PC-9 (cell line): ENCODE measurements at regions not wholly inside any gene's neighbourhood (a gene's known extent, or its start where the extent isn't known, plus 50 kb on each side); places are given as distances from the start of the nearest gene placed in this dataset.

ENCODE experiments used
- BruUV-seq: library from RNA; stranded (reverse); fragments of 400-500 nt; replicated peaks from 2 replicates; lab custom pipeline; 2021; lab: Mats Ljungman, UMichigan
- CTCF ChIA-PET: fragments of 300-600 bp; sonication (Branson Sonifier 250); formaldehyde crosslinking; loops from one replicate; lab custom pipeline; 2022; ENCODE audit warnings: antibody characterized with exemption; lab: Charles Lee
- POLR2A ChIA-PET: fragments of 300-600 bp; sonication (Branson Sonifier 250); formaldehyde crosslinking; loops from one replicate; lab custom pipeline; 2022; ENCODE audit warnings: antibody characterized with exemption; ENCODE audit not compliant: unreplicated experiment; lab: Charles Lee
- DNase-seq, 2 experiments: peaks; one replicate each; pipeline versions ENCODE4 v3.0.0 to v3.0.0-alpha.2; 2015 to 2022; ENCODE audit warnings: mixed read lengths in 1 of 2
- H2AFZ ChIP-seq: fragments of 200-600 bp; sonication (generic); 2 replicates; pipeline ENCODE4 v1.8.1; 2017; ENCODE audit warnings: antibody characterized with exemption
- H3F3A ChIP-seq: fragments of 200-600 bp; sonication (generic); 2 replicates; pipeline ENCODE4 v1.8.1; 2017; ENCODE audit warnings: antibody characterized with exemption, mild to moderate bottlenecking, low read depth; ENCODE audit not compliant: insufficient read depth
- H3K27ac ChIP-seq: fragments of 200-600 bp; sonication (generic); 2 replicates; pipeline ENCODE4 v1.6.1; 2016; ENCODE audit warnings: mixed run types
- H3K27me3 ChIP-seq: fragments of 200-600 bp; sonication (generic); 2 replicates; pipeline ENCODE4 v1.6.1; 2016; ENCODE audit warnings: low read depth, mixed run types; ENCODE audit not compliant: insufficient read depth
- H3K36me3 ChIP-seq: fragments of 200-600 bp; sonication (generic); 2 replicates; pipeline ENCODE4 v1.6.1; 2016; ENCODE audit warnings: low read depth, mixed run types
- H3K4me1 ChIP-seq: fragments of 200-600 bp; sonication (generic); replicated peaks from 2 replicates; pipeline ENCODE4 v1.6.1; 2016; ENCODE audit warnings: mixed run types; ENCODE audit not compliant: insufficient read depth
- H3K4me2 ChIP-seq: fragments of 200-600 bp; sonication (generic); 2 replicates; pipeline ENCODE4 v1.6.1; 2017; ENCODE audit warnings: mixed run types
- H3K4me3 ChIP-seq: fragments of 200-600 bp; sonication (generic); 2 replicates; pipeline ENCODE4 v1.6.1; 2016; ENCODE audit warnings: mixed run types
- H3K79me2 ChIP-seq: fragments of 200-600 bp; sonication (generic); 2 replicates; pipeline ENCODE4 v1.6.1; 2017; ENCODE audit warnings: low read depth, mixed run types
- H3K9me2 ChIP-seq: fragments of 200-600 bp; sonication (generic); 2 replicates; pipeline ENCODE4 v1.8.1; 2017; ENCODE audit warnings: mild to moderate bottlenecking; ENCODE audit not compliant: insufficient read depth
- H3K9me3 ChIP-seq: fragments of 200-600 bp; sonication (generic); 2 replicates; pipeline ENCODE4 v1.8.1; 2016; ENCODE audit warnings: low read depth; ENCODE audit not compliant: insufficient read depth
- H4K20me1 ChIP-seq: fragments of 200-600 bp; sonication (generic); 2 replicates; pipeline ENCODE4 v1.8.1; 2017; ENCODE audit not compliant: insufficient read depth
- CTCF ChIP-seq: fragments of 200-600 bp; sonication (generic); conservative IDR thresholded peaks from 2 replicates; pipeline ENCODE4 v1.6.1; 2017; ENCODE audit warnings: mixed run types, antibody characterized with exemption, mild to moderate bottlenecking, moderate library complexity
- EZH2 ChIP-seq: fragments of 200-600 bp; sonication (generic); IDR thresholded peaks from 2 replicates; pipeline ENCODE4 v1.8.0; 2017; ENCODE audit warnings: antibody characterized with exemption, low read depth
- intact Hi-C: fragments of 100-400 bp; cut with micrococcal nuclease; formaldehyde crosslinking; loops from one replicate; pipeline ENCODE4 v1.10.0; 2022; ENCODE audit not compliant: unreplicated experiment

GRCh38 chr15:38035701-38036100 is 101.3 kb downstream of the TMCO5A start:
- Histone ChIP-seq H3K4me1 (no peaks in the 10 kb centered on the region), H3K27me3 (no peaks in the 10 kb centered on the region), H3K4me2 (no peak overlapping the region), H3K36me3 (no peaks in the 10 kb centered on the region), H3F3A (no peaks in the 10 kb centered on the region), H4K20me1 (no peaks in the 10 kb centered on the region), H3K27ac (no peak overlapping the region), H3K4me3 (no peak overlapping the region), H3K9me3 (no peaks in the 10 kb centered on the region), H2AFZ (no peak overlapping the region), H3K79me2 (no peaks in the 10 kb centered on the region), H3K9me2 (no peaks in the 10 kb centered on the region)
- TF ChIP-seq CTCF (no peak), EZH2 (no peak)
- CTCF ChIA-PET, result no interaction called here
- no TSS peak for BruUV-seq
- POLR2A ChIA-PET, result no interaction called here
- intact Hi-C loops, result no loop called here
- no peak for DNase-seq

- POLR2A ChIA-PET, result no interaction called here
- no TSS peak for BruUV-seq
- intact Hi-C loops, result no loop called here
Measured at GRCh38 chr15:38036790-38037338, 102.4 kb downstream of the TMCO5A start.

GRCh38 chr15:38038659-38039442 is 104.4 kb downstream of the TMCO5A start:
- no peaks in the 10 kb centered on the region for H3K27me3 ChIP-seq
- H4K20me1 ChIP-seq, result no peaks in the 10 kb centered on the region
- no peaks in the 10 kb centered on the region for H3K79me2 ChIP-seq
- no peak for DNase-seq
- H3K4me1 ChIP-seq, result no peaks in the 10 kb centered on the region
- no peaks in the 10 kb centered on the region for H3F3A ChIP-seq
- no peak overlapping the region for H3K27ac ChIP-seq
- H3K9me2 ChIP-seq, result no peaks in the 10 kb centered on the region
- TF ChIP-seq CTCF (no peak), EZH2 (no peak)
- no TSS peak for BruUV-seq
- CTCF ChIA-PET, result no interaction called here
- intact Hi-C loops, result no loop called here
- no peak overlapping the region for H2AFZ ChIP-seq
- no peaks in the 10 kb centered on the region for H3K36me3 ChIP-seq
- no peak overlapping the region for H3K4me3 ChIP-seq
- H3K9me3 ChIP-seq, result no peaks in the 10 kb centered on the region
- no peak overlapping the region for H3K4me2 ChIP-seq
- POLR2A ChIA-PET, result no interaction called here

More at GRCh38 chr15:38036790-38037338, 102.4 kb downstream of the TMCO5A start:
- H3K27ac ChIP-seq, result no peak overlapping the region
- no peaks in the 10 kb centered on the region for H3K9me2 ChIP-seq
- no peak for TF ChIP-seq CTCF
- TF ChIP-seq EZH2, result no peak
- H3K4me3 ChIP-seq, result no peak overlapping the region
- H3K4me1 ChIP-seq, result no peaks in the 10 kb centered on the region
- no peak overlapping the region for H3K4me2 ChIP-seq
- H3K27me3 ChIP-seq, result no peaks in the 10 kb centered on the region
- CTCF ChIA-PET, result no interaction called here
- H2AFZ ChIP-seq, result no peak overlapping the region
- no peaks in the 10 kb centered on the region for H3K79me2 ChIP-seq
- no peaks in the 10 kb centered on the region for H4K20me1 ChIP-seq
- H3K9me3 ChIP-seq, result no peaks in the 10 kb centered on the region
- no peaks in the 10 kb centered on the region for H3F3A ChIP-seq
- DNase-seq, result no peak
- no peaks in the 10 kb centered on the region for H3K36me3 ChIP-seq
